Stimulated activated CD8-positive, alpha-beta memory T cell treated with anti-CD3 and anti-CD28 coated beads, Interleukin-15, amount 100 ng/mL, for 4 hours (primary cell): ENCODE measurements at regions not wholly inside any gene's neighbourhood (a gene's known extent, or its start where the extent isn't known, plus 50 kb on each side); places are given as distances from the start of the nearest gene placed in this dataset.

Experiments
- DNase-seq, 2 donors: peaks; one replicate each; pipeline ENCODE4 v3.0.0-alpha.2; 2020; ENCODE audit warnings: low read depth in 2 of 2

GRCh38 chr2:7971248-7971647 is 710.6 kb upstream of the ID2 start:
- no peak for DNase-seq

GRCh38 chr2:7971841-7972240 is 710.0 kb upstream of the ID2 start:
- DNase-seq, result no peak

- no peak for DNase-seq
These were observed 709.2 kb upstream of the ID2 start for GRCh38 chr2:7972670-7973069.

GRCh38 chr2:7973801-7974480 is 707.9 kb upstream of the ID2 start:
- DNase-seq, result no peak

GRCh38 chr2:7974936-7975335 is 706.9 kb upstream of the ID2 start:
- no peak for DNase-seq

- no peak for DNase-seq
These were observed 705.6 kb upstream of the ID2 start for GRCh38 chr2:7976206-7976605.

GRCh38 chr2:7977981-7978380 is 703.9 kb upstream of the ID2 start:
- no peak for DNase-seq

GRCh38 chr2:7982054-7982453 is 699.8 kb upstream of the ID2 start:
- no peak for DNase-seq

GRCh38 chr2:7983451-7983850 is 698.4 kb upstream of the ID2 start:
- no peak for DNase-seq

- no peak for DNase-seq
These were observed 697.9 kb upstream of the ID2 start for GRCh38 chr2:7983912-7984311.

GRCh38 chr2:7984693-7985353 is 697.0 kb upstream of the ID2 start:
- DNase-seq, result no peak

GRCh38 chr2:7986431-7986830 is 695.4 kb upstream of the ID2 start:
- no peak for DNase-seq

GRCh38 chr2:7987992-7988391 is 693.9 kb upstream of the ID2 start:
- DNase-seq, result no peak

GRCh38 chr2:7988440-7988839 is 693.4 kb upstream of the ID2 start:
- no peak for DNase-seq

- DNase-seq, result no peak
These were observed 692.0 kb upstream of the ID2 start for GRCh38 chr2:7989823-7990222.

- DNase-seq, result no peak
These were observed 688.9 kb upstream of the ID2 start for GRCh38 chr2:7992612-7993602.

- no peak for DNase-seq
These were observed 687.4 kb upstream of the ID2 start for GRCh38 chr2:7994397-7994951.

GRCh38 chr2:7997279-7997678 is 684.6 kb upstream of the ID2 start:
- no peak for DNase-seq

GRCh38 chr2:7999683-8000476 is 682.0 kb upstream of the ID2 start:
- DNase-seq, result no peak

- DNase-seq, result no peak
These were observed 681.0 kb upstream of the ID2 start for GRCh38 chr2:8000870-8001269.

- no peak for DNase-seq
These were observed 679.0 kb upstream of the ID2 start for GRCh38 chr2:8002765-8003393.
